Cardiac muscle cell (in vitro differentiated cells and primary cell): ENCODE measurements at regions not wholly inside any gene's neighbourhood (a gene's known extent, or its start where the extent isn't known, plus 50 kb on each side); places are given as distances from the start of the nearest gene placed in this dataset.

Source experiments
- DNase-seq, 2 donors: peaks; one replicate each; pipeline versions ENCODE4 v3.0.0 to v3.0.0-alpha.2; 2010 to 2017; ENCODE audit warnings: low read depth in 1 of 2, low spot score in 1 of 2
- H3K27ac ChIP-seq: fragments of 200-600 bp; sonication (generic); 2 replicates; pipeline ENCODE4 v1.5.1; 2016
- H3K27me3 ChIP-seq: fragments of 200-600 bp; sonication (generic); 2 replicates; pipeline ENCODE4 v1.6.0; 2016; ENCODE audit warnings: control low read depth
- H3K36me3 ChIP-seq: fragments of 200-600 bp; sonication (generic); 2 replicates; pipeline ENCODE4 v1.5.1; 2016; ENCODE audit warnings: control low read depth
- H3K4me1 ChIP-seq: fragments of 200-600 bp; sonication (generic); 2 replicates; pipeline ENCODE4 v1.8.1; 2017; ENCODE audit warnings: low read depth, mild to moderate bottlenecking, mixed run types
- H3K4me3 ChIP-seq: fragments of 200-600 bp; sonication (generic); 2 replicates; pipeline ENCODE4 v1.5.1; 2016; ENCODE audit warnings: mild to moderate bottlenecking
- H3K9me3 ChIP-seq: fragments of 200-600 bp; sonication (generic); 2 replicates; pipeline ENCODE4 v1.5.1; 2017; ENCODE audit warnings: low read depth, mild to moderate bottlenecking, control low read depth
- CTCF ChIP-seq: IDR thresholded peaks from 2 replicates; pipeline ENCODE4 v1.5.1; 2012; ENCODE audit warnings: low read depth, mild to moderate bottlenecking, low read length

- Histone ChIP-seq H3K9me3 (no peaks in the 10 kb centered on the region), H3K4me3 (no peak overlapping the region), H3K27me3 (no peaks in the 10 kb centered on the region), H3K27ac (no peak overlapping the region), H3K4me1 (no peaks in the 10 kb centered on the region), H3K36me3 (no peaks in the 10 kb centered on the region)
- TF ChIP-seq CTCF = no peak
- DNase-seq = no peak
Observed at GRCh38 chr7:81433692-81434331, 336.0 kb downstream of the HGF start.

- no peak for DNase-seq
- no peak for TF ChIP-seq CTCF
- Histone ChIP-seq H3K27ac (no peak overlapping the region), H3K27me3 (no peaks in the 10 kb centered on the region), H3K36me3 (no peaks in the 10 kb centered on the region), H3K9me3 (no peaks in the 10 kb centered on the region), H3K4me1 (no peaks in the 10 kb centered on the region), H3K4me3 (no peak overlapping the region)
Observed at GRCh38 chr7:81433206-81433605, 336.6 kb downstream of the HGF start.

GRCh38 chr7:81430761-81431160, 339.1 kb downstream of the HGF start:
- TF ChIP-seq CTCF = no peak
- DNase-seq = peak in 1 of 2 donors; percentile 72
- H3K27me3 ChIP-seq = no peaks in the 10 kb centered on the region
- H3K9me3 ChIP-seq = no peaks in the 10 kb centered on the region
- no peaks in the 10 kb centered on the region for H3K36me3 ChIP-seq
- no peak overlapping the region for H3K4me3 ChIP-seq
- no peaks in the 10 kb centered on the region for H3K4me1 ChIP-seq
- no peak overlapping the region for H3K27ac ChIP-seq

- H3K27me3 ChIP-seq = no peaks in the 10 kb centered on the region
- H3K4me3 ChIP-seq = no peak overlapping the region
- peak in 1 of 2 donors; percentile 44 for DNase-seq
- TF ChIP-seq CTCF = peak; percentile 7
- no peaks in the 10 kb centered on the region for H3K4me1 ChIP-seq
- no peaks in the 10 kb centered on the region for H3K36me3 ChIP-seq
- H3K9me3 ChIP-seq = no peaks in the 10 kb centered on the region
- H3K27ac ChIP-seq = no peak overlapping the region
Observed at GRCh38 chr7:81430150-81430549, 339.7 kb downstream of the HGF start.

GRCh38 chr7:81427461-81427860, 342.4 kb downstream of the HGF start:
- no peak overlapping the region for H3K4me3 ChIP-seq
- no peaks in the 10 kb centered on the region for H3K9me3 ChIP-seq
- no peaks in the 10 kb centered on the region for H3K4me1 ChIP-seq
- no peak for DNase-seq
- H3K36me3 ChIP-seq = no peaks in the 10 kb centered on the region
- no peak for TF ChIP-seq CTCF
- H3K27ac ChIP-seq = no peak overlapping the region
- H3K27me3 ChIP-seq = no peaks in the 10 kb centered on the region
